ENCODE measurements at regions not wholly inside any gene's neighbourhood (a gene's known extent, or its start where the extent isn't known, plus 50 kb on each side); places are given as distances from the start of the nearest gene placed in this dataset.

DNA sequence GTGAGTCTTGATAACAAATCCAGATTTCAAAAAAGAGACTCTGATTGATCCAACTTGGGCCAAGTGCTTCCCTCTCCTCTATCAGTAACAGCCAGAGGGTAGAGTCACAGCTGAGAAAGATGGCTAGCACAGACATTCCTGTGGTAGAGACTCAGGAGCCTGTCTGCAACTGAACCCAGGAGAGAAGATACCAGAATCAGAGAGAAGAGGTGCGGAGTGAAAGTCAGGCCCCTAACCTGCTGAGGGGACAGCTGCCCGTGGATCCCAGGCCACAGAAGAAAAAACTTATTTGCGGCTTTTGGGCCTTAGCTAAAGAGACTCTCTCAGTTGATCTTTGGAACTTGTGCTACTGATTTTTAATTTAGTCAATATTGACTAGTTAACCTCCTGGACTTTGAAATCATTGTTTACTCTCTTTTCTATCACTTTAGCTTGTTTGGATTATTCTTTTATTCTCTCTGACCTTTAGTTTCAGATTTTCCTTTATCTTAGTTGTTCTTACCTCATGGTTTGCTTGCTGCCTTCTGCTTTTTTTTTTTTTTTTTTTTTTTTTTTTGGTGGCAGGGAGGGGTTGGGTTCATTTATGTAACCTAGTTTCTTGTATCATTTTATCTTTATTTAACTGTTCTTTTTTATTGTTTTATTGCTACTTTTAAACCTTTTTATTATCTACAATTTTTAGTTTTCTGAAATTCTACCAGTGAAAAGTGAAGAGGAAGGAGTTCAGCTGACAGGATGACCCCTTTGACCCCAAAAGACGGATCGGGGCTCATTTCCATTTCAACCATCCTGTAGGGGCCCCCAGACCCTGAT lies 154.9 kb upstream of the KRR1 start (continued):
- TF ChIP-seq, protein P1, sequence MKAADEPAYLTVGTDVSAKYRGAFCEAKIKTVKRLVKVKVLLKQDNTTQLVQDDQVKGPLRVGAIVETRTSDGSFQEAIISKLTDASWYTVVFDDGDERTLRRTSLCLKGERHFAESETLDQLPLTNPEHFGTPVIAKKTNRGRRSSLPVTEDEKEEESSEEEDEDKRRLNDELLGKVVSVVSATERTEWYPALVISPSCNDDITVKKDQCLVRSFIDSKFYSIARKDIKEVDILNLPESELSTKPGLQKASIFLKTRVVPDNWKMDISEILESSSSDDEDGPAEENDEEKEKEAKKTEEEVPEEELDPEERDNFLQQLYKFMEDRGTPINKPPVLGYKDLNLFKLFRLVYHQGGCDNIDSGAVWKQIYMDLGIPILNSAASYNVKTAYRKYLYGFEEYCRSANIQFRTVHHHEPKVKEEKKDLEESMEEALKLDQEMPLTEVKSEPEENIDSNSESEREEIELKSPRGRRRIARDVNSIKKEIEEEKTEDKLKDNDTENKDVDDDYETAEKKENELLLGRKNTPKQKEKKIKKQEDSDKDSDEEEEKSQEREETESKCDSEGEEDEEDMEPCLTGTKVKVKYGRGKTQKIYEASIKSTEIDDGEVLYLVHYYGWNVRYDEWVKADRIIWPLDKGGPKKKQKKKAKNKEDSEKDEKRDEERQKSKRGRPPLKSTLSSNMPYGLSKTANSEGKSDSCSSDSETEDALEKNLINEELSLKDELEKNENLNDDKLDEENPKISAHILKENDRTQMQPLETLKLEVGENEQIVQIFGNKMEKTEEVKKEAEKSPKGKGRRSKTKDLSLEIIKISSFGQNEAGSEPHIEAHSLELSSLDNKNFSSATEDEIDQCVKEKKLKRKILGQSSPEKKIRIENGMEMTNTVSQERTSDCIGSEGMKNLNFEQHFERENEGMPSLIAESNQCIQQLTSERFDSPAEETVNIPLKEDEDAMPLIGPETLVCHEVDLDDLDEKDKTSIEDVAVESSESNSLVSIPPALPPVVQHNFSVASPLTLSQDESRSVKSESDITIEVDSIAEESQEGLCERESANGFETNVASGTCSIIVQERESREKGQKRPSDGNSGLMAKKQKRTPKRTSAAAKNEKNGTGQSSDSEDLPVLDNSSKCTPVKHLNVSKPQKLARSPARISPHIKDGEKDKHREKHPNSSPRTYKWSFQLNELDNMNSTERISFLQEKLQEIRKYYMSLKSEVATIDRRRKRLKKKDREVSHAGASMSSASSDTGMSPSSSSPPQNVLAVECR (CRISPR knock-in tag; IDR thresholded peaks at IDR 0.05; ENCODE audit: borderline replicate concordance) = no peak
- TF ChIP-seq FOXJ3 (CRISPR knock-in tag; IDR thresholded peaks at IDR 0.05; ENCODE audit: borderline replicate concordance) (peak; percentile 91; the same call in 1 of the 2 replicates), MXI1 (IDR thresholded peaks at IDR 0.05; ENCODE audit: borderline replicate concordance, low read depth, low read length) (no peak), PCBP2 (optimal IDR thresholded peaks at IDR 0.05; ENCODE audit: low read depth, low read length, poor library complexity, severe bottlenecking) (no peak), NR2F1 (CRISPR knock-in tag; IDR thresholded peaks at IDR 0.05) (peak; percentile 62 to 91), JARID2 (CRISPR knock-in tag; IDR thresholded peaks at IDR 0.05; ENCODE audit: insufficient replicate concordance) (no peak), DNMT3B (CRISPR knock-in tag; conservative IDR thresholded peaks at IDR 0.05) (no peak), GLI4 (CRISPR knock-in tag; IDR thresholded peaks at IDR 0.05; ENCODE audit: borderline replicate concordance) (no peak), ZNF816 (CRISPR knock-in tag; IDR thresholded peaks at IDR 0.05; ENCODE audit: borderline replicate concordance) (no peak), RAD51 (IDR thresholded peaks at IDR 0.05; ENCODE audit: borderline replicate concordance) (no peak), CEBPG (CRISPR knock-in tag; IDR thresholded peaks at IDR 0.05) (peak; percentile 51; the same call in 1 of the 2 replicates), CENPX (CRISPR knock-in tag; IDR thresholded peaks at IDR 0.05) (no peak), ZSCAN20 (CRISPR knock-in tag; IDR thresholded peaks at IDR 0.05; ENCODE audit: borderline replicate concordance) (no peak), SIN3B (IDR thresholded peaks at IDR 0.05; ENCODE audit: low read length) (no peak), ZNF34 (CRISPR knock-in tag; IDR thresholded peaks at IDR 0.05; ENCODE audit: borderline replicate concordance) (no peak)
- TF ChIP-seq, protein P2, sequence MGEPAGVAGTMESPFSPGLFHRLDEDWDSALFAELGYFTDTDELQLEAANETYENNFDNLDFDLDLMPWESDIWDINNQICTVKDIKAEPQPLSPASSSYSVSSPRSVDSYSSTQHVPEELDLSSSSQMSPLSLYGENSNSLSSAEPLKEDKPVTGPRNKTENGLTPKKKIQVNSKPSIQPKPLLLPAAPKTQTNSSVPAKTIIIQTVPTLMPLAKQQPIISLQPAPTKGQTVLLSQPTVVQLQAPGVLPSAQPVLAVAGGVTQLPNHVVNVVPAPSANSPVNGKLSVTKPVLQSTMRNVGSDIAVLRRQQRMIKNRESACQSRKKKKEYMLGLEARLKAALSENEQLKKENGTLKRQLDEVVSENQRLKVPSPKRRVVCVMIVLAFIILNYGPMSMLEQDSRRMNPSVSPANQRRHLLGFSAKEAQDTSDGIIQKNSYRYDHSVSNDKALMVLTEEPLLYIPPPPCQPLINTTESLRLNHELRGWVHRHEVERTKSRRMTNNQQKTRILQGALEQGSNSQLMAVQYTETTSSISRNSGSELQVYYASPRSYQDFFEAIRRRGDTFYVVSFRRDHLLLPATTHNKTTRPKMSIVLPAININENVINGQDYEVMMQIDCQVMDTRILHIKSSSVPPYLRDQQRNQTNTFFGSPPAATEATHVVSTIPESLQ (CRISPR knock-in tag; conservative IDR thresholded peaks at IDR 0.05) = no peak
- TF ChIP-seq, protein P3, sequence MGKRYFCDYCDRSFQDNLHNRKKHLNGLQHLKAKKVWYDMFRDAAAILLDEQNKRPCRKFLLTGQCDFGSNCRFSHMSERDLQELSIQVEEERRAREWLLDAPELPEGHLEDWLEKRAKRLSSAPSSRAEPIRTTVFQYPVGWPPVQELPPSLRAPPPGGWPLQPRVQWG (CRISPR knock-in tag; IDR thresholded peaks at IDR 0.05; ENCODE audit: borderline replicate concordance, low read depth) = no peak
- TF ChIP-seq, protein P4, sequence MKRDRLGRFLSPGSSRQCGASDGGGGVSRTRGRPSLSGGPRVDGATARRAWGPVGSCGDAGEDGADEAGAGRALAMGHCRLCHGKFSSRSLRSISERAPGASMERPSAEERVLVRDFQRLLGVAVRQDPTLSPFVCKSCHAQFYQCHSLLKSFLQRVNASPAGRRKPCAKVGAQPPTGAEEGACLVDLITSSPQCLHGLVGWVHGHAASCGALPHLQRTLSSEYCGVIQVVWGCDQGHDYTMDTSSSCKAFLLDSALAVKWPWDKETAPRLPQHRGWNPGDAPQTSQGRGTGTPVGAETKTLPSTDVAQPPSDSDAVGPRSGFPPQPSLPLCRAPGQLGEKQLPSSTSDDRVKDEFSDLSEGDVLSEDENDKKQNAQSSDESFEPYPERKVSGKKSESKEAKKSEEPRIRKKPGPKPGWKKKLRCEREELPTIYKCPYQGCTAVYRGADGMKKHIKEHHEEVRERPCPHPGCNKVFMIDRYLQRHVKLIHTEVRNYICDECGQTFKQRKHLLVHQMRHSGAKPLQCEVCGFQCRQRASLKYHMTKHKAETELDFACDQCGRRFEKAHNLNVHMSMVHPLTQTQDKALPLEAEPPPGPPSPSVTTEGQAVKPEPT (CRISPR knock-in tag; IDR thresholded peaks at IDR 0.05; ENCODE audit: low read depth) = no peak
- TF ChIP-seq, protein P5, sequence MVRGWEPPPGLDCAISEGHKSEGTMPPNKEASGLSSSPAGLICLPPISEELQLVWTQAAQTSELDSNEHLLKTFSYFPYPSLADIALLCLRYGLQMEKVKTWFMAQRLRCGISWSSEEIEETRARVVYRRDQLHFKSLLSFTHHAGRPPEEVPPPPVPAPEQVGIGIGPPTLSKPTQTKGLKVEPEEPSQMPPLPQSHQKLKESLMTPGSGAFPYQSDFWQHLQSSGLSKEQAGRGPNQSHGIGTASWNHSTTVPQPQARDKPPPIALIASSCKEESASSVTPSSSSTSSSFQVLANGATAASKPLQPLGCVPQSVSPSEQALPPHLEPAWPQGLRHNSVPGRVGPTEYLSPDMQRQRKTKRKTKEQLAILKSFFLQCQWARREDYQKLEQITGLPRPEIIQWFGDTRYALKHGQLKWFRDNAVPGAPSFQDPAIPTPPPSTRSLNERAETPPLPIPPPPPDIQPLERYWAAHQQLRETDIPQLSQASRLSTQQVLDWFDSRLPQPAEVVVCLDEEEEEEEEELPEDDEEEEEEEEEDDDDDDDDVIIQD (CRISPR knock-in tag; IDR thresholded peaks at IDR 0.05; ENCODE audit: low read depth) = peak; percentile 53; the same call in 1 of the 2 replicates
